Stomach (tissue), 8 donors: ENCODE measurements at regions not wholly inside any gene's neighbourhood (a gene's known extent, or its start where the extent isn't known, plus 50 kb on each side); places are given as distances from the start of the nearest gene placed in this dataset.
"Not testable (repeated sequence)": the region's sequence is repeated elsewhere in the genome, so short reads cannot be mapped to it uniquely, and the experiment has no call there.

Source experiments
- DNase-seq, 2 donors: peaks; one replicate each; pipeline versions ENCODE4 v3.0.0 to v3.0.0-alpha.2; 2013 to 2019
- H3K27ac ChIP-seq, 5 donors: fragments of 200-600 bp in 4 of 5; sonication (generic) in 4 of 5; one replicate each; pipeline ENCODE4 v1.5.1; 2013 to 2019; ENCODE audit warnings: mild to moderate bottlenecking in 1 of 5, moderate library complexity in 1 of 5
- H3K27me3 ChIP-seq, 3 donors: fragments of 200-600 bp; sonication (generic); one replicate each; pipeline ENCODE4 v1.5.1; 2017 to 2019; ENCODE audit warnings: mixed run types in 1 of 3
- H3K36me3 ChIP-seq, 4 donors: fragments of 200-600 bp; sonication (generic); 1 replicate in 3 of 4; 2 replicates in 1 of 4; pipeline ENCODE4 v1.5.1; 2016 to 2019
- H3K4me1 ChIP-seq, 4 donors: fragments of 200-600 bp; sonication (generic); one replicate each; pipeline ENCODE4 v1.5.1; 2016 to 2019
- H3K4me3 ChIP-seq, 4 donors: fragments of 200-600 bp; sonication (generic) in 3 of 4; one replicate each; pipeline ENCODE4 v1.5.1; 2016 to 2019; ENCODE audit warnings: mild to moderate bottlenecking in 1 of 4
- H3K9me3 ChIP-seq, 4 donors: fragments of 200-600 bp; sonication (generic); one replicate each; pipeline ENCODE4 v1.5.1; 2016 to 2019
- EP300 ChIP-seq: sonication (generic); formaldehyde crosslinking; IDR thresholded peaks from one replicate; pipeline ENCODE4 v1.6.1; 2017; ENCODE audit warnings: antibody characterized with exemption
- POLR2A ChIP-seq, 4 donors: fragments of 450-650 bp; IDR thresholded peaks; one replicate each; pipeline ENCODE4 v1.6.1; 2016; ENCODE audit warnings: antibody characterized with exemption in 4 of 4, control low read depth in 2 of 4, mild to moderate bottlenecking in 1 of 4, moderate library complexity in 1 of 4
- POLR2AphosphoS5 ChIP-seq, 3 donors: sonication (generic); formaldehyde crosslinking; IDR thresholded peaks; one replicate each; pipeline ENCODE4 v1.6.1; 2016; ENCODE audit warnings: antibody characterized with exemption in 3 of 3
- WGBS, 5 donors: extraction: QIAGEN DNeasy Blood & Tissue Kit in 3 of 5; methylation state at CpG; one replicate each; pipeline versions ENCODE4 v1.1.5 to v1.1.7; 2013 to 2018; 5-methylcytosine and 5-hydroxymethylcytosine counted together
- intact Hi-C: fragments of 100-400 bp; cut with DNase I; formaldehyde crosslinking; loops from one replicate; pipeline ENCODE4 v1.15.1; 2023; ENCODE audit warnings: low total_unique reads
- TF ChIP-seq, protein P1 (sequence below), 7 experiments: fragments of 450-650 bp in 4 of 7; fragments of 200-600 bp in 3 of 7; sonication (generic) in 3 of 7; IDR thresholded peaks; one replicate each; pipeline ENCODE4 v1.5.1; 2016 to 2019; ENCODE audit warnings: antibody characterized with exemption in 7 of 7, control low read depth in 2 of 7, mild to moderate bottlenecking in 1 of 7
- donor health status: healthy with polysubstance abuse.
- donor health status: Bipolar disorder and iron deficiency.
- donor health status: healthy.

DNA sequence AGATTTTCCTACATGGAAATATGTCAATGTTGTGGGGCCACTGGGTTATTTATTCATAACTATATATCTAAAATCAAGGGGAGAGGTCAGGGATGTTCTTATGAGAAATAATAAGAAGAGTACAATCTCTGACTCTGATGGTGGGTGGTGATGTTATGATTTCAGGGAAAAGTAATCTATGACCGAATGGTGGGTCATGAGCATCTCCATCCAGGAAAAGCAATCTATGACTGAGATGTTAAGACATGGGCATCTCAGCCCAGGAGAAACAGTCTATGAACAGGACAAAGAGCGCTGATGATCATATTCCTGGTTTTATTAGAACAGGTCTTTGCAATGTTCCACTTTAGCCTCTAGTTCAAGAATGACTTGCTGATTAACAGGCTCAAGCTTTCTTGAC, 137.1 kb downstream of the ARSF start:
- Histone ChIP-seq H3K4me3 (no peak overlapping the region), H3K9me3 (no peaks in the 10 kb centered on the region), H3K27ac (no peak overlapping the region), H3K4me1 (no peaks in the 10 kb centered on the region), H3K36me3 (no peaks in the 10 kb centered on the region), H3K27me3 (no peaks in the 10 kb centered on the region)
- WGBS, 5 donors: 88 to 98% (median 93%) methylated on average over 2 of the region's 2 CpGs
- TF ChIP-seq EP300 (no peak), POLR2AphosphoS5 (IDR thresholded peaks at IDR 0.05) (no peak), POLR2A (IDR thresholded peaks at IDR 0.05) (no peak)
- TF ChIP-seq, protein P1, sequence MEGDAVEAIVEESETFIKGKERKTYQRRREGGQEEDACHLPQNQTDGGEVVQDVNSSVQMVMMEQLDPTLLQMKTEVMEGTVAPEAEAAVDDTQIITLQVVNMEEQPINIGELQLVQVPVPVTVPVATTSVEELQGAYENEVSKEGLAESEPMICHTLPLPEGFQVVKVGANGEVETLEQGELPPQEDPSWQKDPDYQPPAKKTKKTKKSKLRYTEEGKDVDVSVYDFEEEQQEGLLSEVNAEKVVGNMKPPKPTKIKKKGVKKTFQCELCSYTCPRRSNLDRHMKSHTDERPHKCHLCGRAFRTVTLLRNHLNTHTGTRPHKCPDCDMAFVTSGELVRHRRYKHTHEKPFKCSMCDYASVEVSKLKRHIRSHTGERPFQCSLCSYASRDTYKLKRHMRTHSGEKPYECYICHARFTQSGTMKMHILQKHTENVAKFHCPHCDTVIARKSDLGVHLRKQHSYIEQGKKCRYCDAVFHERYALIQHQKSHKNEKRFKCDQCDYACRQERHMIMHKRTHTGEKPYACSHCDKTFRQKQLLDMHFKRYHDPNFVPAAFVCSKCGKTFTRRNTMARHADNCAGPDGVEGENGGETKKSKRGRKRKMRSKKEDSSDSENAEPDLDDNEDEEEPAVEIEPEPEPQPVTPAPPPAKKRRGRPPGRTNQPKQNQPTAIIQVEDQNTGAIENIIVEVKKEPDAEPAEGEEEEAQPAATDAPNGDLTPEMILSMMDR (IDR thresholded peaks at IDR 0.05): no peak
- intact Hi-C loops: no loop called here
- no peak for DNase-seq

DNA sequence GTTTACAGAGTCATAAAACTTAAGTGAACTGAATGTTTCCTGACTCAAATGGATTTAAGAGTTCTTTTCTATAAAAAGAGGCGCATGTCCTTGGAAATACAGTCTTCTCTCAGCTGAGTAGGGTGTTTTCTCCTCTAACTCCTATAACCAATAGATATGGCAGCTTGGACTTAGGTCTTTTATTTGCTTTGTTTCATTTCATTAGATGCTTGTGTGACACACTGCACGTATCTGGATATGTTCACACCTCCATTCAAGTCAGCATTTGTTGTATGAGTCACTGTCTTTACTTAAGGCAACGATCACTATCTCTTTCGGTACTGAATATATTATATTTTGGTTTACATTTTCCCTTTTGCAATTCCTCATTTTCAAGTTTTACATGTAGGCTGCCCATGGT, 136.6 kb downstream of the ARSF start:
- H3K36me3 ChIP-seq: no peaks in the 10 kb centered on the region
- H3K9me3 ChIP-seq: no peaks in the 10 kb centered on the region
- no peak for DNase-seq
- 49 to 65% (median 57%) methylated on average over 4 of the region's 4 CpGs for WGBS, 5 donors
- intact Hi-C loops: no loop called here
- no peak overlapping the region for H3K4me3 ChIP-seq
- no peak overlapping the region for H3K27ac ChIP-seq
- no peaks in the 10 kb centered on the region for H3K4me1 ChIP-seq
- TF ChIP-seq, protein P1 (IDR thresholded peaks at IDR 0.05): no peak
- no peak for TF ChIP-seq EP300
- H3K27me3 ChIP-seq: no peaks in the 10 kb centered on the region

DNA sequence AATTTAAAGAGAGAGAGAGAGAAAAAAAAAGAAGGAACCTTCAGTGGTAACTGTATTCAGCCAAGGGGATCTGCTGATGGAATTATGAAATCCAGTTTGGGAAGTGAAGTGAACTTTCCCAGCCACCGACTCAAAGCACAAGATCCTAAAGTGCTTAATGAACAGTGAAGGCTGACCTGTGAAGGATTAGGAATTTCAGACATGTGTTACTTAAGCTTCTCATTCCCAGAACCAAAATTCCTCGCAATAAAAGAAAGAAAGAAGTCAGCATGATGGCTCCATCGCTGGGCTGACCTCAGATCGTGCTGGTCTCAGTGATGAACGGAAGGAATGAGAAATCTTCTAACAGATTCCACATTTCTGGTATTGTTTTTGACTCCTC, 135.2 kb downstream of the ARSF start:
- Histone ChIP-seq H3K36me3 (no peaks in the 10 kb centered on the region), H3K4me1 (no peaks in the 10 kb centered on the region), H3K27me3 (no peaks in the 10 kb centered on the region), H3K4me3 (no peak overlapping the region), H3K9me3 (no peaks in the 10 kb centered on the region), H3K27ac (no peak overlapping the region)
- DNase-seq: no peak
- 73 to 80% (median 78%) methylated on average over 5 of the region's 5 CpGs for WGBS, 5 donors
- intact Hi-C loops: no loop called here
- TF ChIP-seq EP300 (no peak), POLR2A (IDR thresholded peaks at IDR 0.05) (no peak), POLR2AphosphoS5 (IDR thresholded peaks at IDR 0.05) (no peak)
- TF ChIP-seq, protein P1 (IDR thresholded peaks at IDR 0.05): no peak

DNA sequence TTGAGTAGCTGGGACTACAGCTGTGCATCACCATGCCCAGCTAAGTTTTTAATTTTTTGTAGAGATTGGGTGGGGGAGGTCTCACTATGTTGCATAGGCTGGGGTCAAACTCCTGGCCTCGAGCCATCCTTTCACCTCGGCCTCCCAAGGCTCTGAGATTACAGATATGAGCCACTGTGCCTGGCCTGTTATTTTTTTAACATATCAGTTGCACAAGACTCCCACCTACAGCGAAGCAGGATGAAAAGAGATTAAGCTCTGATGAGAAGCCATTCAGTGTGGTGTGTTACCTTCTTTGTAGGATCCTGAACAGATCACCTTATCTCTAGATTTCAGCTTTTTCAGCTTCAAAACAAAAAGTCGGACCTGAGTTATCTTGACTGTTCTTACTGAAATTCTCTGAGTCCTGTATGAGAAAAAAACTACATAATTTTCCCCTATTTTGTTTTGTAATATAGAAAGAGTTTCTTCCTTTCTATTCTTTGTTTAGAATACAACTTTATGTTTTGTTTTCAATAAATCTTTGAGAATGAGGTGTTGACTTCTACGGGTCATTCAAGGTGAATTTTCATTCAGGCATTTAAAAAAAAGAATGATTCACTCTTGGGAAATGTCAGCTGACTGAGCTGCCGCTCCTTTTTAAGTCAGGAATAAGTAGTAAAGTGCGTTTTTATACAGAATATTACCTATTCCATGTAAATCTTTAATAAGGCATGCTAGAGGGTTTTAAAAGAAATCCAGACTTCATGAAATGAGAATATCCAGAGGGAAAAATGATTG, 134.6 kb downstream of the ARSF start:
- DNase-seq: no peak
- WGBS, 5 donors: 28 to 41% (median 33%) methylated on average over 7 of the region's 7 CpGs
- no peak overlapping the region for H3K4me3 ChIP-seq
- intact Hi-C loops: no loop called here
- H3K9me3 ChIP-seq: no peaks in the 10 kb centered on the region
- H3K36me3 ChIP-seq: no peaks in the 10 kb centered on the region
- no peak for TF ChIP-seq POLR2AphosphoS5 (IDR thresholded peaks at IDR 0.05)
- TF ChIP-seq EP300: no peak
- TF ChIP-seq POLR2A (IDR thresholded peaks at IDR 0.05): no peak
- TF ChIP-seq, protein P1 (IDR thresholded peaks at IDR 0.05): no peak
- no peaks in the 10 kb centered on the region for H3K4me1 ChIP-seq
- H3K27me3 ChIP-seq: no peaks in the 10 kb centered on the region
- no peak overlapping the region for H3K27ac ChIP-seq

DNA sequence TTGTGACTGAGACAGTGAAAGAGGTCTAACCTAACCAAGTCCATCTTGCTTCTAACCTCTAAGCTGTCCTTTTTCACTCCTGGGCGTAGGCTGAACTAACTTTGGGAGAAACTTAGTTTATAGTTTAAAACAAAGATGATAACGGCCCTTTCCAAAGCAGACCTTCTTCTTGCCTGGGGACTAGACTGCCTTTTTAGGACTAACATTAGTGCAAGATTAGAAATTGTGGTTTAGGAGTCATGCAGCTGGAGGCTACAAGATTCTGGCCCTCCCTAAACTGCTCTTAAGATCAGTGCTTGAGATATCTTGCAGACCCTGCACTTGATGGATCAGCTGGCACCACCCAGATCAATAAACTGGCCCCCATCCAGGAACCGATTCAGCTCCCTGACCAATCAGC, 130.9 kb downstream of the ARSF start:
- H3K4me1 ChIP-seq, H3K27ac ChIP-seq, DNase-seq, H3K9me3 ChIP-seq, H3K27me3 ChIP-seq, H3K36me3 ChIP-seq, H3K4me3 ChIP-seq, intact Hi-C loops: not testable (repeated sequence)
- WGBS, 5 donors: 69 to 80% (median 72%) methylated on average over 3 of the region's 3 CpGs
